ENCODE measurements at regions not wholly inside any gene's neighbourhood (a gene's known extent, or its start where the extent isn't known, plus 50 kb on each side); places are given as distances from the start of the nearest gene placed in this dataset.

- DNase-seq = no peak
- no peak for TF ChIP-seq CTCF (IDR thresholded peaks at IDR 0.05; ENCODE audit: low read depth, low read length)
- Histone ChIP-seq H3K4me3 (ENCODE audit: low read depth, low read length) (no peak overlapping the region), H3K4me1 (no peaks in the 10 kb centered on the region), H3K36me3 (no peaks in the 10 kb centered on the region), H3K27me3 (no peaks in the 10 kb centered on the region), H3K9me3 (no peaks in the 10 kb centered on the region)
Observed at GRCh38 chr11:122210367-122210997, 94.5 kb upstream of the BLID start.

GRCh38 chr11:122209619-122210366 is 93.8 kb upstream of the BLID start:
- no peaks in the 10 kb centered on the region for H3K27me3 ChIP-seq
- no peaks in the 10 kb centered on the region for H3K4me1 ChIP-seq
- no peak for TF ChIP-seq CTCF (IDR thresholded peaks at IDR 0.05; ENCODE audit: low read depth, low read length)
- no peaks in the 10 kb centered on the region for H3K36me3 ChIP-seq
- DNase-seq = peak; percentile 68
- H3K4me3 ChIP-seq (ENCODE audit: low read depth, low read length) = no peak overlapping the region
- no peaks in the 10 kb centered on the region for H3K9me3 ChIP-seq

- no peak for TF ChIP-seq CTCF (IDR thresholded peaks at IDR 0.05; ENCODE audit: low read depth, low read length)
- no peaks in the 10 kb centered on the region for H3K27me3 ChIP-seq
- H3K36me3 ChIP-seq = no peaks in the 10 kb centered on the region
- no peak overlapping the region for H3K4me3 ChIP-seq (ENCODE audit: low read depth, low read length)
- H3K9me3 ChIP-seq = no peaks in the 10 kb centered on the region
- DNase-seq = no peak
- H3K4me1 ChIP-seq = no peaks in the 10 kb centered on the region
Observed at GRCh38 chr11:122207921-122208764, 92.1 kb upstream of the BLID start.

GRCh38 chr11:122207505-122207904 is 91.5 kb upstream of the BLID start:
- DNase-seq = no peak
- no peak for TF ChIP-seq CTCF (IDR thresholded peaks at IDR 0.05; ENCODE audit: low read depth, low read length)
- no peaks in the 10 kb centered on the region for H3K9me3 ChIP-seq
- no peaks in the 10 kb centered on the region for H3K27me3 ChIP-seq
- H3K4me3 ChIP-seq (ENCODE audit: low read depth, low read length) = no peak overlapping the region
- no peaks in the 10 kb centered on the region for H3K36me3 ChIP-seq
- H3K4me1 ChIP-seq = peaks cover 5% of the 10 kb centered on the region; the same call in 1 of the 2 replicates

- H3K36me3 ChIP-seq = no peaks in the 10 kb centered on the region
- no peaks in the 10 kb centered on the region for H3K9me3 ChIP-seq
- no peaks in the 10 kb centered on the region for H3K27me3 ChIP-seq
- TF ChIP-seq CTCF (IDR thresholded peaks at IDR 0.05; ENCODE audit: low read depth, low read length) = no peak
- H3K4me3 ChIP-seq (ENCODE audit: low read depth, low read length) = no peak overlapping the region
- DNase-seq = no peak
- peaks cover 5% of the 10 kb centered on the region; the same call in 1 of the 2 replicates for H3K4me1 ChIP-seq
Observed at GRCh38 chr11:122205036-122205435, 89.0 kb upstream of the BLID start.
